ENCODE measurements at regions not wholly inside any gene's neighbourhood (a gene's known extent, or its start where the extent isn't known, plus 50 kb on each side); places are given as distances from the start of the nearest gene placed in this dataset.

DNA sequence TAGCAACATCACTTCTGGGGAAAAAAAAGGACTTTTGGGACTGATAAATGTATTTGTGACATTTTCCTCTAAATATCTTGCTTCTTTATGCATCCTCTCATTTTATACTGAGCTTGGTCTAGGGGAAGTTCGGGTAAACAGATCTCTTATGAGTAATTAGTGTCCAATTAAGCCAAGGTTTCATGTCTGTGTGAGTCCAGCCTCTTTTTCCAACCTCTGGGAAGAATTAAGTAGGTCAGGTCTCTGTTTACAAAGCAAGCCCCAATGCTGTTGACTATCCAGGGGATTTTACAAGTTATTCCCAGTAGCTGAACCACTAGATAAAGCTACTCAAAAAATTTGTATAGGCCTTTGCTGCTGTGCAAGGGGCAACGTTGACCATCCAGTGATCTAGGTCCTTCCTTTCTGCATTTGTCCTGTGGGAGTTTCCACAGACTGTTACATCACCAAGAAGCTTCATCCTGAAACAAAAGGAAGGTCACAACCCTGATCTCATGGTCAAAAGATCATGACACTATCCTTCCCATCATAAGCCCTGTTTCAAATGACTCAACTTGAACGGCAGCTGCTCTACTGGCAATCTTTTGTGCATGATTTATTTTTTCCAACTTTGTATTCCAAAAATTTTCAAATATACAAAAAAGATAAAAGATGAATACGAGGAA, 74.3 kb downstream of the ETS2 start:
- TF ChIP-seq RBAK (tag by site-specific recombination; IDR thresholded peaks at IDR 0.05) = no peak
- TF ChIP-seq MZF1 (tag by site-specific recombination; IDR thresholded peaks at IDR 0.05; ENCODE audit: borderline replicate concordance) = no peak
- no peak for TF ChIP-seq SP7 (tag by site-specific recombination; IDR thresholded peaks at IDR 0.05)
- TF ChIP-seq, protein P1, sequence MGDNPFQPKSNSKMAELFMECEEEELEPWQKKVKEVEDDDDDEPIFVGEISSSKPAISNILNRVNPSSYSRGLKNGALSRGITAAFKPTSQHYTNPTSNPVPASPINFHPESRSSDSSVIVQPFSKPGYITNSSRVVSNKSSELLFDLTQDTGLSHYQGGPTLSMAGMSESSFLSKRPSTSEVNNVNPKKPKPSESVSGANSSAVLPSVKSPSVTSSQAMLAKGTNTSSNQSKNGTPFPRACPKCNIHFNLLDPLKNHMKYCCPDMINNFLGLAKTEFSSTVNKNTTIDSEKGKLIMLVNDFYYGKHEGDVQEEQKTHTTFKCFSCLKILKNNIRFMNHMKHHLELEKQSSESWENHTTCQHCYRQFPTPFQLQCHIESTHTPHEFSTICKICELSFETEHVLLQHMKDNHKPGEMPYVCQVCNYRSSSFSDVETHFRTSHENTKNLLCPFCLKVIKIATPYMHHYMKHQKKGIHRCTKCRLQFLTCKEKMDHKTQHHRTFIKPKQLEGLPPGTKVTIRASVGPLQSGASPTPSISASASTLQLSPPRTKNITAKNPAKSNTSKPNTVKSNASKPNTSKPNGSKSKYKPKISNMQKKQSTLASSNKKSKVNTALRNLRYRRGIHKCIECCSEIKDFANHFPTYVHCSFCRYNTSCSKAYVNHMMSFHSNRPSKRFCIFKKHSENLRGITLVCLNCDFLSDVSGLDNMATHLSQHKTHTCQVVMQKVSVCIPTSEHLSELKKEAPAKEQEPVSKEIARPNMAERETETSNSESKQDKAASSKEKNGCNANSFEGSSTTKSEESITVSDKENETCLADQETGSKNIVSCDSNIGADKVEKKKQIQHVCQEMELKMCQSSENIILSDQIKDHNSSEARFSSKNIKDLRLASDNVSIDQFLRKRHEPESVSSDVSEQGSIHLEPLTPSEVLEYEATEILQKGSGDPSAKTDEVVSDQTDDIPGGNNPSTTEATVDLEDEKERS (tag by site-specific recombination; IDR thresholded peaks at IDR 0.05) = no peak
- no peak for TF ChIP-seq ZNF610 (tag by site-specific recombination; IDR thresholded peaks at IDR 0.05; ENCODE audit: borderline replicate concordance)
- no peak for TF ChIP-seq ZNF548 (tag by site-specific recombination; IDR thresholded peaks at IDR 0.05)
- TF ChIP-seq ZNF596 (tag by site-specific recombination; IDR thresholded peaks at IDR 0.05) = no peak
- no peak for TF ChIP-seq ZNF391 (tag by site-specific recombination; IDR thresholded peaks at IDR 0.05; ENCODE audit: borderline replicate concordance, low read depth)
- no peak for TF ChIP-seq HOXA7 (CRISPR knock-in tag; IDR thresholded peaks at IDR 0.05; ENCODE audit: borderline replicate concordance)
- no peak for TF ChIP-seq ZNF561 (tag by site-specific recombination; IDR thresholded peaks at IDR 0.05; ENCODE audit: borderline replicate concordance)
- no peak for TF ChIP-seq ZNF544 (tag by site-specific recombination; IDR thresholded peaks at IDR 0.05)
- TF ChIP-seq ZNF629 (tag by site-specific recombination; IDR thresholded peaks at IDR 0.05) = no peak
- no peak for TF ChIP-seq ZNF658 (tag by site-specific recombination; IDR thresholded peaks at IDR 0.05)
- TF ChIP-seq, protein P2, sequence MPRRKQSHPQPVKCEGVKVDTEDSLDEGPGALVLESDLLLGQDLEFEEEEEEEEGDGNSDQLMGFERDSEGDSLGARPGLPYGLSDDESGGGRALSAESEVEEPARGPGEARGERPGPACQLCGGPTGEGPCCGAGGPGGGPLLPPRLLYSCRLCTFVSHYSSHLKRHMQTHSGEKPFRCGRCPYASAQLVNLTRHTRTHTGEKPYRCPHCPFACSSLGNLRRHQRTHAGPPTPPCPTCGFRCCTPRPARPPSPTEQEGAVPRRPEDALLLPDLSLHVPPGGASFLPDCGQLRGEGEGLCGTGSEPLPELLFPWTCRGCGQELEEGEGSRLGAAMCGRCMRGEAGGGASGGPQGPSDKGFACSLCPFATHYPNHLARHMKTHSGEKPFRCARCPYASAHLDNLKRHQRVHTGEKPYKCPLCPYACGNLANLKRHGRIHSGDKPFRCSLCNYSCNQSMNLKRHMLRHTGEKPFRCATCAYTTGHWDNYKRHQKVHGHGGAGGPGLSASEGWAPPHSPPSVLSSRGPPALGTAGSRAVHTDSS (tag by site-specific recombination; IDR thresholded peaks at IDR 0.05) = no peak
- TF ChIP-seq ZNF157 (tag by site-specific recombination; IDR thresholded peaks at IDR 0.05) = no peak
- no peak for TF ChIP-seq ZBTB7A (tag by site-specific recombination; IDR thresholded peaks at IDR 0.05; ENCODE audit: low read depth)
- TF ChIP-seq ZNF423 (tag by site-specific recombination; IDR thresholded peaks at IDR 0.05) = no peak
- TF ChIP-seq BCL11B (tag by site-specific recombination; IDR thresholded peaks at IDR 0.05; ENCODE audit: low read depth) = no peak
- no peak for TF ChIP-seq ZNF114 (tag by site-specific recombination; IDR thresholded peaks at IDR 0.05)
- TF ChIP-seq, protein P3, sequence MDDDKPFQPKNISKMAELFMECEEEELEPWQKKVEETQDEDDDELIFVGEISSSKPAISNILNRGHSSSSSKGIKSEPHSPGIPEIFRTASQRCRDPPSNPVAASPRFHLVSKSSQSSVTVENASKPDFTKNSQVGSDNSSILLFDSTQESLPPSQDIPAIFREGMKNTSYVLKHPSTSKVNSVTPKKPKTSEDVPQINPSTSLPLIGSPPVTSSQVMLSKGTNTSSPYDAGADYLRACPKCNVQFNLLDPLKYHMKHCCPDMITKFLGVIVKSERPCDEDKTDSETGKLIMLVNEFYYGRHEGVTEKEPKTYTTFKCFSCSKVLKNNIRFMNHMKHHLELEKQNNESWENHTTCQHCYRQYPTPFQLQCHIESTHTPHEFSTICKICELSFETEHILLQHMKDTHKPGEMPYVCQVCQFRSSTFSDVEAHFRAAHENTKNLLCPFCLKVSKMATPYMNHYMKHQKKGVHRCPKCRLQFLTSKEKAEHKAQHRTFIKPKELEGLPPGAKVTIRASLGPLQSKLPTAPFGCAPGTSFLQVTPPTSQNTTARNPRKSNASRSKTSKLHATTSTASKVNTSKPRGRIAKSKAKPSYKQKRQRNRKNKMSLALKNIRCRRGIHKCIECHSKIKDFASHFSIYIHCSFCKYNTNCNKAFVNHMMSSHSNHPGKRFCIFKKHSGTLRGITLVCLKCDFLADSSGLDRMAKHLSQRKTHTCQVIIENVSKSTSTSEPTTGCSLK (tag by site-specific recombination; IDR thresholded peaks at IDR 0.05) = no peak
- POLR2A ChIA-PET = no interaction called here
- CTCF ChIA-PET = interaction anchor here (0.7 kb wide), 1 partner anchor 92 kb away, joined by 3 read pairs; no protein-coding TSS in a partner anchor
- Histone ChIP-seq H3K27ac (ENCODE audit: extremely low read depth, low read depth, low read length) (no peak overlapping the region), H3K4me3 (ENCODE audit: low read depth, low read length) (no peak overlapping the region), H3K9me3 (ENCODE audit: control insufficient read depth, insufficient read depth, low read depth, low read length) (no peaks in the 10 kb centered on the region), H3K4me1 (ENCODE audit: control insufficient read depth, insufficient read depth, low read length) (no peaks in the 10 kb centered on the region), H3K36me3 (ENCODE audit: control insufficient read depth in 2 of 2, insufficient read depth in 1 of 2, low read length in 2 of 2) (no peaks in the 10 kb centered on the region)
